HCT116 (cell line): ENCODE measurements at regions not wholly inside any gene's neighbourhood (a gene's known extent, or its start where the extent isn't known, plus 50 kb on each side); places are given as distances from the start of the nearest gene placed in this dataset.

Experiments used
- ATAC-seq: fragments of 200-7000 bp; cut with Tn5 transposase; 2 replicates; pipeline ENCODE4 v1.9.1; 2020; ENCODE audit warnings: mild to moderate bottlenecking, moderate library complexity
- BruUV-seq: library from RNA; stranded (reverse); fragments of 400-500 nt; replicated peaks from 2 replicates; lab custom pipeline; 2021; lab: Mats Ljungman, UMichigan
- CTCF ChIA-PET: fragments of 300-600 bp; sonication (Branson Sonifier 250); formaldehyde crosslinking; loops from one replicate; lab custom pipeline; 2021; ENCODE audit warnings: antibody characterized with exemption; lab: Charles Lee
- POLR2A ChIA-PET: fragments of 300-600, 350-600 bp; sonication (Branson Sonifier 250); formaldehyde crosslinking; loops from one replicate; lab custom pipeline; 2021; ENCODE audit warnings: antibody characterized with exemption; lab: Charles Lee
- RAD21 ChIA-PET, 2 experiments: fragments of 300-600 bp; sonication (Branson Sonifier 250); formaldehyde crosslinking; loops; one replicate each; lab custom pipeline; 2023; ENCODE audit warnings: low total read pairs in 2 of 2; ENCODE audit not compliant: uncharacterized antibody in 2 of 2, unreplicated experiment in 2 of 2, low non-redundant PET in 1 of 2; lab: Charles Lee
- DNase-seq: peaks from one replicate; pipeline ENCODE4 v3.0.0-alpha.2; 2010; ENCODE audit warnings: low read depth, low spot score
- H2AFZ ChIP-seq: fragments of 200-600 bp; shearing (Covaris generic), sonication (generic); 2 replicates; pipeline ENCODE4 v1.6.1; 2017; ENCODE audit warnings: low read depth, mixed run types, mixed read lengths, antibody characterized with exemption, low read length; ENCODE audit not compliant: poor library complexity, severe bottlenecking
- H3K27ac ChIP-seq: 2 replicates; pipeline ENCODE4 v1.5.1; 2012; ENCODE audit warnings: low read depth, low read length
- H3K27me3 ChIP-seq: fragments of 200-600 bp; sonication (generic); 2 replicates; pipeline ENCODE4 v1.6.1; 2016; ENCODE audit warnings: mixed run types, low read length, mixed read lengths; ENCODE audit not compliant: insufficient read depth
- H3K36me3 ChIP-seq, 2 experiments: fragments of 200-500 bp in 1 of 2; fragments of 200-600 bp in 1 of 2; sonication (Bioruptor generic) in 1 of 2; sonication (generic) in 1 of 2; 2 replicates each; pipeline versions ENCODE4 v1.5.1 to v1.6.1; 2014 to 2016; ENCODE audit warnings: low read length in 2 of 2, inconsistent platforms in 1 of 2, mixed read lengths in 1 of 2, mixed run types in 1 of 2; ENCODE audit not compliant: insufficient read depth in 2 of 2, control insufficient read depth in 1 of 2
- H3K4me1 ChIP-seq, 2 experiments: fragments of 200-600 bp in 1 of 2; sonication (generic) in 1 of 2; 2 replicates each; pipeline versions ENCODE4 v1.5.1 to v1.6.1; 2012 to 2017; ENCODE audit warnings: low read length in 2 of 2, inconsistent platforms in 1 of 2, mild to moderate bottlenecking in 1 of 2, mixed read lengths in 1 of 2, mixed run types in 1 of 2, moderate library complexity in 1 of 2; ENCODE audit not compliant: insufficient read depth in 2 of 2, control insufficient read depth in 1 of 2
- H3K4me2 ChIP-seq: fragments of 200-600 bp; sonication (generic); 2 replicates; pipeline ENCODE4 v1.6.1; 2017; ENCODE audit warnings: mixed run types, low read length, mixed read lengths
- H3K4me3 ChIP-seq, 2 experiments: fragments of 200-600 bp in 1 of 2; sonication (generic) in 1 of 2; replicated peaks in 1 of 2; 2 replicates each; pipeline ENCODE4 v1.5.1; 2011 to 2016; ENCODE audit warnings: low read length in 2 of 2, control low read depth in 1 of 2, low read depth in 1 of 2, mild to moderate bottlenecking in 1 of 2, mixed read lengths in 1 of 2, mixed run types in 1 of 2
- H3K79me2 ChIP-seq: fragments of 200-600 bp; sonication (generic); 2 replicates; pipeline ENCODE4 v1.6.1; 2017; ENCODE audit warnings: mild to moderate bottlenecking, mixed run types, low read length, moderate library complexity, mixed read lengths; ENCODE audit not compliant: insufficient read depth
- H3K9ac ChIP-seq: fragments of 200-600 bp; sonication (generic); 2 replicates; pipeline ENCODE4 v1.6.1; 2016; ENCODE audit warnings: low read length, mixed read lengths
- H3K9me2 ChIP-seq: fragments of 200-600 bp; sonication (generic), shearing (Covaris generic); 2 replicates; pipeline ENCODE4 v1.6.1; 2017; ENCODE audit warnings: mixed run types, mild to moderate bottlenecking, moderate library complexity; ENCODE audit not compliant: insufficient read depth
- H3K9me3 ChIP-seq, 2 experiments: fragments of 200-500 bp in 1 of 2; fragments of 200-600 bp in 1 of 2; sonication (Bioruptor generic) in 1 of 2; sonication (generic) in 1 of 2; 2 replicates each; pipeline ENCODE4 v1.6.1; 2014 to 2017; ENCODE audit warnings: low read length in 2 of 2, mixed read lengths in 2 of 2, inconsistent platforms in 1 of 2, low read depth in 1 of 2, mild to moderate bottlenecking in 1 of 2, mixed run types in 1 of 2, moderate library complexity in 1 of 2; ENCODE audit not compliant: control insufficient read depth in 1 of 2, insufficient read depth in 1 of 2
- H4K20me1 ChIP-seq: fragments of 200-600 bp; sonication (generic), shearing (Covaris generic); 2 replicates; pipeline ENCODE4 v1.6.1; 2017; ENCODE audit warnings: mixed run types, mild to moderate bottlenecking, moderate library complexity; ENCODE audit not compliant: insufficient read depth
- ATF3 ChIP-seq: IDR thresholded peaks from 2 replicates; pipeline ENCODE4 v1.6.1; 2012
- CBX3 ChIP-seq: IDR thresholded peaks from 2 replicates; pipeline ENCODE4 v1.6.1; 2012; ENCODE audit warnings: low read depth
- CEBPB ChIP-seq: IDR thresholded peaks from 2 replicates; pipeline ENCODE4 v1.6.1; 2012; ENCODE audit warnings: low read depth
- EGR1 ChIP-seq: IDR thresholded peaks from 2 replicates; pipeline ENCODE4 v1.6.1; 2012; ENCODE audit warnings: low read depth
- ELF1 ChIP-seq: IDR thresholded peaks from 2 replicates; pipeline ENCODE4 v1.6.1; 2012; ENCODE audit warnings: low read depth, borderline replicate concordance
- FOSL1 ChIP-seq: IDR thresholded peaks from 2 replicates; pipeline ENCODE4 v1.6.1; 2012; ENCODE audit warnings: low read depth
- MAX ChIP-seq: IDR thresholded peaks from 2 replicates; pipeline ENCODE4 v1.6.1; 2012
- POLR2A ChIP-seq: IDR thresholded peaks from 2 replicates; pipeline ENCODE4 v1.7.0; 2011; ENCODE audit warnings: borderline replicate concordance; ENCODE audit not compliant: insufficient read depth, insufficient read length; ENCODE audit errors: extremely low read depth
- RAD21 ChIP-seq: IDR thresholded peaks from 2 replicates; pipeline ENCODE4 v1.6.1; 2012; ENCODE audit warnings: low read depth, mild to moderate bottlenecking
- REST ChIP-seq: IDR thresholded peaks from 2 replicates; pipeline ENCODE4 v1.6.1; 2012; ENCODE audit warnings: low read depth
- SIN3A ChIP-seq: IDR thresholded peaks from 2 replicates; pipeline ENCODE4 v1.6.1; 2012; ENCODE audit warnings: low read depth
- SP1 ChIP-seq: IDR thresholded peaks from 2 replicates; pipeline ENCODE4 v1.6.1; 2012; ENCODE audit warnings: low read depth
- SRF ChIP-seq: IDR thresholded peaks from 2 replicates; pipeline ENCODE4 v1.6.1; 2012; ENCODE audit warnings: low read depth
- TCF7L2 ChIP-seq: IDR thresholded peaks from 2 replicates; pipeline ENCODE4 v1.7.0; 2011; ENCODE audit warnings: borderline replicate concordance, inconsistent platforms; ENCODE audit not compliant: insufficient read depth, insufficient read length; ENCODE audit errors: extremely low read depth
- YY1 ChIP-seq: IDR thresholded peaks from 2 replicates; pipeline ENCODE4 v1.6.1; 2011; ENCODE audit warnings: low read length, low read depth, moderate library complexity, mild to moderate bottlenecking; ENCODE audit not compliant: insufficient replicate concordance; ENCODE audit errors: extremely low read depth
- ZNF274 ChIP-seq: fragments of 200-500 bp; sonication (Bioruptor generic); IDR thresholded peaks from 2 replicates; pipeline ENCODE4 v1.6.1; 2014; ENCODE audit warnings: mild to moderate bottlenecking, low read depth, low read length, inconsistent platforms
- intact Hi-C: fragments of 100-400 bp; cut with micrococcal nuclease; formaldehyde crosslinking; loops from 2 replicates; pipeline ENCODE4 v1.10.0; 2022
- TF ChIP-seq, protein P1 (sequence below): IDR thresholded peaks from 2 replicates; pipeline ENCODE4 v1.6.1; 2011; ENCODE audit warnings: mild to moderate bottlenecking, low read length, moderate library complexity; ENCODE audit not compliant: insufficient replicate concordance; ENCODE audit errors: extremely low read depth
- TF ChIP-seq, protein P2 (sequence below), 3 experiments: fragments of 200-600 bp in 1 of 3; sonication (generic) in 1 of 3; IDR thresholded peaks in 2 of 3; conservative IDR thresholded peaks in 1 of 3; 2 replicates each; pipeline ENCODE4 v1.5.1; 2012 to 2017; ENCODE audit warnings: low read depth in 2 of 3, low read length in 2 of 3, antibody characterized with exemption in 1 of 3, borderline replicate concordance in 1 of 3, control low read depth in 1 of 3, mild to moderate bottlenecking in 1 of 3, mixed read lengths in 1 of 3, mixed run types in 1 of 3, moderate library complexity in 1 of 3; ENCODE audit not compliant: insufficient read depth in 1 of 3

- H3K9me2 ChIP-seq: no peaks in the 10 kb centered on the region
- ChIA-PET CTCF (no interaction called here), POLR2A (no interaction called here), RAD21 (no interaction called here)
- H3K36me3 ChIP-seq: no peaks in the 10 kb centered on the region
- H4K20me1 ChIP-seq: no peaks in the 10 kb centered on the region
- TF ChIP-seq FOSL1 (no peak), CBX3 (no peak), EGR1 (no peak), YY1 (no peak), POLR2A (no peak), SP1 (no peak), CEBPB (no peak), SIN3A (no peak), SRF (no peak), ZNF274 (no peak), ATF3 (no peak), TCF7L2 (no peak), REST (no peak), RAD21 (no peak), ELF1 (no peak), MAX (no peak)
- TF ChIP-seq, protein P1, sequence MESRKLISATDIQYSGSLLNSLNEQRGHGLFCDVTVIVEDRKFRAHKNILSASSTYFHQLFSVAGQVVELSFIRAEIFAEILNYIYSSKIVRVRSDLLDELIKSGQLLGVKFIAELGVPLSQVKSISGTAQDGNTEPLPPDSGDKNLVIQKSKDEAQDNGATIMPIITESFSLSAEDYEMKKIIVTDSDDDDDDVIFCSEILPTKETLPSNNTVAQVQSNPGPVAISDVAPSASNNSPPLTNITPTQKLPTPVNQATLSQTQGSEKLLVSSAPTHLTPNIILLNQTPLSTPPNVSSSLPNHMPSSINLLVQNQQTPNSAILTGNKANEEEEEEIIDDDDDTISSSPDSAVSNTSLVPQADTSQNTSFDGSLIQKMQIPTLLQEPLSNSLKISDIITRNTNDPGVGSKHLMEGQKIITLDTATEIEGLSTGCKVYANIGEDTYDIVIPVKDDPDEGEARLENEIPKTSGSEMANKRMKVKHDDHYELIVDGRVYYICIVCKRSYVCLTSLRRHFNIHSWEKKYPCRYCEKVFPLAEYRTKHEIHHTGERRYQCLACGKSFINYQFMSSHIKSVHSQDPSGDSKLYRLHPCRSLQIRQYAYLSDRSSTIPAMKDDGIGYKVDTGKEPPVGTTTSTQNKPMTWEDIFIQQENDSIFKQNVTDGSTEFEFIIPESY: no peak
- TF ChIP-seq, protein P2, sequence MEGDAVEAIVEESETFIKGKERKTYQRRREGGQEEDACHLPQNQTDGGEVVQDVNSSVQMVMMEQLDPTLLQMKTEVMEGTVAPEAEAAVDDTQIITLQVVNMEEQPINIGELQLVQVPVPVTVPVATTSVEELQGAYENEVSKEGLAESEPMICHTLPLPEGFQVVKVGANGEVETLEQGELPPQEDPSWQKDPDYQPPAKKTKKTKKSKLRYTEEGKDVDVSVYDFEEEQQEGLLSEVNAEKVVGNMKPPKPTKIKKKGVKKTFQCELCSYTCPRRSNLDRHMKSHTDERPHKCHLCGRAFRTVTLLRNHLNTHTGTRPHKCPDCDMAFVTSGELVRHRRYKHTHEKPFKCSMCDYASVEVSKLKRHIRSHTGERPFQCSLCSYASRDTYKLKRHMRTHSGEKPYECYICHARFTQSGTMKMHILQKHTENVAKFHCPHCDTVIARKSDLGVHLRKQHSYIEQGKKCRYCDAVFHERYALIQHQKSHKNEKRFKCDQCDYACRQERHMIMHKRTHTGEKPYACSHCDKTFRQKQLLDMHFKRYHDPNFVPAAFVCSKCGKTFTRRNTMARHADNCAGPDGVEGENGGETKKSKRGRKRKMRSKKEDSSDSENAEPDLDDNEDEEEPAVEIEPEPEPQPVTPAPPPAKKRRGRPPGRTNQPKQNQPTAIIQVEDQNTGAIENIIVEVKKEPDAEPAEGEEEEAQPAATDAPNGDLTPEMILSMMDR (IDR thresholded peaks at IDR 0.05 in 2 of 3, conservative IDR thresholded peaks at IDR 0.05 in 1 of 3; ENCODE audit: borderline replicate concordance in 1 of 3, insufficient read depth in 1 of 3, low read depth in 2 of 3, low read length in 2 of 3): no peak
- H3K27me3 ChIP-seq: no peaks in the 10 kb centered on the region
- H3K9me3 ChIP-seq: no peaks in the 10 kb centered on the region
- no peak overlapping the region for H3K4me2 ChIP-seq
- BruUV-seq: no TSS peak
- no peak for ATAC-seq
- peaks cover 0 to 5% of the 10 kb centered on the region in 2 experiments; a peak in 2 of 4 replicates for H3K4me1 ChIP-seq
- DNase-seq: no peak
- H3K4me3 ChIP-seq: no peak overlapping the region
- no peak overlapping the region for H2AFZ ChIP-seq
- intact Hi-C loops: no loop called here
- no peaks in the 10 kb centered on the region for H3K79me2 ChIP-seq
- H3K27ac ChIP-seq: no peak overlapping the region
- H3K9ac ChIP-seq: no peak overlapping the region
These were observed 52.2 kb upstream of the ABCA1 start for GRCh38 chr9:104980039-104980654.
